MM.1S (cell line): ENCODE measurements at regions not wholly inside any gene's neighbourhood (a gene's known extent, or its start where the extent isn't known, plus 50 kb on each side); places are given as distances from the start of the nearest gene placed in this dataset.

ENCODE experiments used
- DNase-seq: peaks from one replicate; pipeline ENCODE4 v3.0.0-alpha.2; 2015
- H2AFZ ChIP-seq: fragments of 300-600 bp; sonication (generic); 2 replicates; pipeline ENCODE4 v1.6.0; 2016; ENCODE audit warnings: antibody characterized with exemption, low read length
- H3F3A ChIP-seq: fragments of 300-600 bp; sonication (generic); 2 replicates; pipeline ENCODE4 v1.6.1; 2016; ENCODE audit warnings: mild to moderate bottlenecking, antibody characterized with exemption, low read length, moderate library complexity, mixed read lengths; ENCODE audit not compliant: insufficient read depth
- H3K27ac ChIP-seq: fragments of 300-600 bp; sonication (generic); 2 replicates; pipeline ENCODE4 v1.5.1; 2016; ENCODE audit warnings: mild to moderate bottlenecking, low read length
- H3K27me3 ChIP-seq: fragments of 300-600 bp; sonication (generic); replicated peaks from 2 replicates; pipeline ENCODE4 v1.6.0; 2016; ENCODE audit warnings: low read length; ENCODE audit not compliant: insufficient read depth
- H3K36me3 ChIP-seq: fragments of 300-600 bp; sonication (generic); replicated peaks from 2 replicates; pipeline ENCODE4 v1.6.1; 2016; ENCODE audit warnings: mild to moderate bottlenecking, low read length, mixed read lengths; ENCODE audit not compliant: insufficient read depth
- H3K4me1 ChIP-seq: fragments of 300-600 bp; sonication (generic); 2 replicates; pipeline ENCODE4 v1.6.1; 2016; ENCODE audit warnings: low read length, mixed read lengths
- H3K4me2 ChIP-seq: fragments of 300-600 bp; sonication (generic); 2 replicates; pipeline ENCODE4 v1.6.0; 2016; ENCODE audit warnings: low read depth, low read length
- H3K4me3 ChIP-seq: fragments of 300-600 bp; sonication (generic); 2 replicates; pipeline ENCODE4 v1.5.1; 2016; ENCODE audit warnings: low read length, mixed read lengths
- H3K79me2 ChIP-seq: fragments of 300-600 bp; sonication (generic); 2 replicates; pipeline ENCODE4 v1.6.1; 2016; ENCODE audit warnings: mixed run types, low read length, mixed read lengths
- H3K9ac ChIP-seq: fragments of 300-600 bp; sonication (generic); 2 replicates; pipeline ENCODE4 v1.6.1; 2016; ENCODE audit warnings: low read length, mixed read lengths
- H3K9me2 ChIP-seq: fragments of 300-600 bp; sonication (generic); replicated peaks from 2 replicates; pipeline ENCODE4 v1.6.1; 2016; ENCODE audit warnings: mild to moderate bottlenecking, low read length, mixed read lengths; ENCODE audit not compliant: insufficient read depth
- H3K9me3 ChIP-seq: fragments of 300-600 bp; sonication (generic); replicated peaks from 2 replicates; pipeline ENCODE4 v1.6.1; 2016; ENCODE audit warnings: mild to moderate bottlenecking, low read length, mixed read lengths; ENCODE audit not compliant: insufficient read depth
- H4K20me1 ChIP-seq: fragments of 300-600 bp; sonication (generic); 2 replicates; pipeline ENCODE4 v1.6.1; 2016; ENCODE audit warnings: mild to moderate bottlenecking, low read length, moderate library complexity, mixed read lengths; ENCODE audit not compliant: insufficient read depth
- EZH2 ChIP-seq: fragments of 300-600 bp; sonication (generic); optimal IDR thresholded peaks from 2 replicates; pipeline ENCODE3; 2017; ENCODE audit warnings: low read depth, mild to moderate bottlenecking, antibody characterized with exemption, low read length, mixed read lengths
- EZH2phosphoT487 ChIP-seq: fragments of 300-600 bp; sonication (generic); IDR thresholded peaks from 2 replicates; pipeline ENCODE4 v1.6.1; 2018; ENCODE audit warnings: antibody characterized with exemption, low read length
- TF ChIP-seq, protein P1 (sequence below): fragments of 300-600 bp; sonication (generic); IDR thresholded peaks from 2 replicates; pipeline ENCODE4 v1.5.1; 2016; ENCODE audit warnings: antibody characterized with exemption, low read length, mixed read lengths

DNA sequence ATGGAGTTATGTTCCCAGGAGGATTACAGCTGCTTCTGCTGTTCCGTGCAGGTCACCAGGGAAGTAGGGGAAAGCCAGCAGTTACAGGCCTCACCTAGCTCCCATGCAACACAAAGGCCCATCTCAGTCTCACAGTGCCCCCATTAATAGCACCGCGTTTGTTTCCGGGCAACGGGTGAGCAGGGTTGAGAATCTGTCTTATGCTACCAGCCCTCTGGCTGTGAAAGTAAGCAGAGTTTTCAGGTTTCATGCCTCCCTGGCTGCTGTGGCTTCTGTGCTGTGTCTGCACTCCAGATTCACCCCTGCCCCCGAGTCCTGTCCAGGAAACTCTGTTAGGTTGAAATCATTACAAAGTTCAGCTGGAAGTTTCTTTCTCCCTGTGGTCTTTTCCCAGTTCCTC, 254.4 kb upstream of the GPR149 start:
- H4K20me1 ChIP-seq: no peaks in the 10 kb centered on the region
- H3K27ac ChIP-seq: peak overlapping the region; percentile 14; the same call in 1 of the 2 replicates
- H3K9me2 ChIP-seq: no peaks in the 10 kb centered on the region
- peaks cover 9% of the 10 kb centered on the region; the same call in 1 of the 2 replicates for H3F3A ChIP-seq
- no peaks in the 10 kb centered on the region for H3K9me3 ChIP-seq
- H2AFZ ChIP-seq: peak overlapping the region; percentile 26
- peak overlapping the region; percentile 42 for H3K4me2 ChIP-seq
- H3K4me3 ChIP-seq: peak overlapping the region; percentile 16; the same call in 1 of the 2 replicates
- H3K4me1 ChIP-seq: peaks cover 8% of the 10 kb centered on the region; the same call in 1 of the 2 replicates
- H3K36me3 ChIP-seq: no peaks in the 10 kb centered on the region
- H3K79me2 ChIP-seq: no peaks in the 10 kb centered on the region
- TF ChIP-seq EZH2phosphoT487 (no peak), EZH2 (no peak)
- DNase-seq: peak; percentile 74
- H3K9ac ChIP-seq: no peak overlapping the region
- H3K27me3 ChIP-seq: no peaks in the 10 kb centered on the region

- Histone ChIP-seq H3K9ac (no peak overlapping the region), H3K36me3 (no peaks in the 10 kb centered on the region), H3K79me2 (no peaks in the 10 kb centered on the region), H3K4me2 (peak overlapping the region; percentile 42), H3F3A (peaks cover 9% of the 10 kb centered on the region; the same call in 1 of the 2 replicates), H3K9me3 (no peaks in the 10 kb centered on the region), H3K4me1 (peaks cover 8% of the 10 kb centered on the region; the same call in 1 of the 2 replicates), H3K27me3 (no peaks in the 10 kb centered on the region), H3K9me2 (no peaks in the 10 kb centered on the region), H3K4me3 (peak overlapping the region; percentile 16; the same call in 1 of the 2 replicates), H3K27ac (peak overlapping the region; percentile 14; the same call in 1 of the 2 replicates), H2AFZ (peak overlapping the region; percentile 26; the same call in 1 of the 2 replicates), H4K20me1 (no peaks in the 10 kb centered on the region)
- peak; percentile 69 for DNase-seq
- TF ChIP-seq, protein P1, sequence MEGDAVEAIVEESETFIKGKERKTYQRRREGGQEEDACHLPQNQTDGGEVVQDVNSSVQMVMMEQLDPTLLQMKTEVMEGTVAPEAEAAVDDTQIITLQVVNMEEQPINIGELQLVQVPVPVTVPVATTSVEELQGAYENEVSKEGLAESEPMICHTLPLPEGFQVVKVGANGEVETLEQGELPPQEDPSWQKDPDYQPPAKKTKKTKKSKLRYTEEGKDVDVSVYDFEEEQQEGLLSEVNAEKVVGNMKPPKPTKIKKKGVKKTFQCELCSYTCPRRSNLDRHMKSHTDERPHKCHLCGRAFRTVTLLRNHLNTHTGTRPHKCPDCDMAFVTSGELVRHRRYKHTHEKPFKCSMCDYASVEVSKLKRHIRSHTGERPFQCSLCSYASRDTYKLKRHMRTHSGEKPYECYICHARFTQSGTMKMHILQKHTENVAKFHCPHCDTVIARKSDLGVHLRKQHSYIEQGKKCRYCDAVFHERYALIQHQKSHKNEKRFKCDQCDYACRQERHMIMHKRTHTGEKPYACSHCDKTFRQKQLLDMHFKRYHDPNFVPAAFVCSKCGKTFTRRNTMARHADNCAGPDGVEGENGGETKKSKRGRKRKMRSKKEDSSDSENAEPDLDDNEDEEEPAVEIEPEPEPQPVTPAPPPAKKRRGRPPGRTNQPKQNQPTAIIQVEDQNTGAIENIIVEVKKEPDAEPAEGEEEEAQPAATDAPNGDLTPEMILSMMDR: peak; percentile 75
- TF ChIP-seq EZH2: no peak
These were observed 254.0 kb upstream of the GPR149 start for GRCh38 chr3:154684021-154684420.

GRCh38 chr3:154678041-154678654, 248.2 kb upstream of the GPR149 start:
- H3K27ac ChIP-seq: no peak overlapping the region
- no peak overlapping the region for H3K9ac ChIP-seq
- no peaks in the 10 kb centered on the region for H4K20me1 ChIP-seq
- no peaks in the 10 kb centered on the region for H3K9me2 ChIP-seq
- H3K4me2 ChIP-seq: no peak overlapping the region
- TF ChIP-seq, protein P1: no peak
- TF ChIP-seq EZH2: no peak
- no peak for TF ChIP-seq EZH2phosphoT487
- H3F3A ChIP-seq: no peaks in the 10 kb centered on the region
- H2AFZ ChIP-seq: no peak overlapping the region
- H3K9me3 ChIP-seq: no peaks in the 10 kb centered on the region
- no peak for DNase-seq
- H3K79me2 ChIP-seq: no peaks in the 10 kb centered on the region
- no peaks in the 10 kb centered on the region for H3K27me3 ChIP-seq
- no peaks in the 10 kb centered on the region for H3K36me3 ChIP-seq
- no peak overlapping the region for H3K4me3 ChIP-seq
- no peaks in the 10 kb centered on the region for H3K4me1 ChIP-seq

DNA sequence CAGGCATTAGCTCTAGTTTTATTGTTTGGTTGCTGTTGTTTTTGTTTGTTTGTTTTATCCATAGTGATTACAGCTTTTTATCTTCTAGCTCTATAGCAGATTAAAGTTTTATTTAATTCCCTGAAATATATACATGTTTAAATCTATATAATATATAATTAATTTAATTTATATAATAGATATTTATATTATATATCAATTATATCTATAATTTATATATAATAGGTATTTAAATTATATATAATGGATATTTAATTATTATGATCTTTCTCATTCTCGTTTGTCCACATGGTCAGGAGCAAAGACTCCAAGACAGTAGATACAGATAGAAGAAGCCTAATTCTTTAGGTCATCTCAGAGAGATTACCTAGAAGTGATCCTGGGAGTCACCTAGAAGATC, 238.8 kb upstream of the GPR149 start:
- no peak overlapping the region for H3K9ac ChIP-seq
- H3K79me2 ChIP-seq: no peaks in the 10 kb centered on the region
- no peak for DNase-seq
- H3K27me3 ChIP-seq: no peaks in the 10 kb centered on the region
- no peak for TF ChIP-seq EZH2phosphoT487
- TF ChIP-seq, protein P1: no peak
- TF ChIP-seq EZH2: no peak
- H4K20me1 ChIP-seq: no peaks in the 10 kb centered on the region
- H3K9me2 ChIP-seq: no peaks in the 10 kb centered on the region
- no peak overlapping the region for H3K4me2 ChIP-seq
- no peak overlapping the region for H3K4me3 ChIP-seq
- H3K9me3 ChIP-seq: no peaks in the 10 kb centered on the region
- H3K27ac ChIP-seq: no peak overlapping the region
- H3K4me1 ChIP-seq: no peaks in the 10 kb centered on the region
- no peaks in the 10 kb centered on the region for H3F3A ChIP-seq
- H2AFZ ChIP-seq: no peak overlapping the region
- no peaks in the 10 kb centered on the region for H3K36me3 ChIP-seq
